SK-N-MC (cell line): ENCODE measurements at regions not wholly inside any gene's neighbourhood (a gene's known extent, or its start where the extent isn't known, plus 50 kb on each side); places are given as distances from the start of the nearest gene placed in this dataset.

Experiments used
- EZH2 ChIP-seq: fragments of 200-600 bp; sonication (generic); IDR thresholded peaks from one replicate; pipeline ENCODE4 v1.6.1; 2017; ENCODE audit warnings: antibody characterized with exemption
- FOXP2 ChIP-seq: optimal IDR thresholded peaks from 2 replicates; pipeline ENCODE3; 2011; ENCODE audit warnings: mild to moderate bottlenecking, moderate library complexity; ENCODE audit not compliant: insufficient read depth; ENCODE audit errors: extremely low read length, control extremely low read depth
- POLR2AphosphoS5 ChIP-seq: IDR thresholded peaks from 2 replicates; pipeline ENCODE4 v1.6.1; 2012; ENCODE audit warnings: mild to moderate bottlenecking, low read depth, low read length, borderline replicate concordance

GRCh38 chr15:38861108-38861507 is 296.5 kb upstream of the RASGRP1 start:
- TF ChIP-seq POLR2AphosphoS5 (no peak), FOXP2 (no peak), EZH2 (no peak)
